Stimulated activated naive CD4-positive, alpha-beta T cell (primary cell): ENCODE measurements at regions not wholly inside any gene's neighbourhood (a gene's known extent, or its start where the extent isn't known, plus 50 kb on each side); places are given as distances from the start of the nearest gene placed in this dataset.

Source experiments
- DNase-seq, 6 experiments: peaks; one replicate each; lab custom pipeline; 2025; lab: John Stamatoyannopoulos, UW

- no peak for DNase-seq
These were observed 376.3 kb upstream of the UBE2E3 start for GRCh38 chr2:180604077-180604476.

GRCh38 chr2:180601016-180601415 lies 379.4 kb upstream of the UBE2E3 start:
- no peak for DNase-seq

- no peak for DNase-seq
These were observed 380.6 kb upstream of the UBE2E3 start for GRCh38 chr2:180599804-180600203.

GRCh38 chr2:180597179-180597578 lies 383.2 kb upstream of the UBE2E3 start:
- no peak for DNase-seq

GRCh38 chr2:180596453-180596852 lies 384.0 kb upstream of the UBE2E3 start:
- no peak for DNase-seq

- DNase-seq: no peak
These were observed 388.5 kb upstream of the UBE2E3 start for GRCh38 chr2:180591947-180592346.

GRCh38 chr2:180591093-180591781 lies 389.2 kb upstream of the UBE2E3 start:
- peak in 2 of 6 experiments; percentile 19 to 37 for DNase-seq

- DNase-seq: no peak
These were observed 396.8 kb upstream of the UBE2E3 start for GRCh38 chr2:180583441-180584140.

- DNase-seq: no peak
These were observed 401.0 kb upstream of the UBE2E3 start for GRCh38 chr2:180579388-180579787.

GRCh38 chr2:180578441-180578840 lies 402.0 kb upstream of the UBE2E3 start:
- DNase-seq: no peak

- no peak for DNase-seq
These were observed 402.8 kb upstream of the UBE2E3 start for GRCh38 chr2:180577567-180577966.

- no peak for DNase-seq
These were observed 406.5 kb upstream of the UBE2E3 start for GRCh38 chr2:180573951-180574350.

GRCh38 chr2:180572346-180572745 lies 408.1 kb upstream of the UBE2E3 start:
- no peak for DNase-seq

GRCh38 chr2:180571559-180571958 lies 408.8 kb upstream of the UBE2E3 start:
- DNase-seq: no peak

- no peak for DNase-seq
These were observed 409.5 kb upstream of the UBE2E3 start for GRCh38 chr2:180570864-180571263.

GRCh38 chr2:180564051-180564450 lies 416.4 kb upstream of the UBE2E3 start:
- DNase-seq: no peak

- no peak for DNase-seq
These were observed 418.0 kb upstream of the UBE2E3 start for GRCh38 chr2:180562378-180562777.

GRCh38 chr2:180559771-180560170 lies 420.6 kb upstream of the UBE2E3 start:
- no peak for DNase-seq

- no peak for DNase-seq
These were observed 421.4 kb upstream of the UBE2E3 start for GRCh38 chr2:180559038-180559437.

- DNase-seq: no peak
These were observed 424.9 kb upstream of the UBE2E3 start for GRCh38 chr2:180555391-180555965.

GRCh38 chr2:180554330-180554729 lies 426.1 kb upstream of the UBE2E3 start:
- DNase-seq: no peak

- DNase-seq: no peak
These were observed 427.2 kb upstream of the UBE2E3 start for GRCh38 chr2:180553094-180553715.

- DNase-seq: no peak
These were observed 437.9 kb upstream of the UBE2E3 start for GRCh38 chr2:180542511-180542910.
